HCT116 (cell line): ENCODE measurements at regions not wholly inside any gene's neighbourhood (a gene's known extent, or its start where the extent isn't known, plus 50 kb on each side); places are given as distances from the start of the nearest gene placed in this dataset.
A peak's percentile ranks its signal among the peaks of the same experiment; 100 is the strongest.

Source experiments
- ATAC-seq: fragments of 200-7000 bp; cut with Tn5 transposase; 2 replicates; pipeline ENCODE4 v1.9.1; 2020; ENCODE audit warnings: mild to moderate bottlenecking, moderate library complexity
- BruUV-seq: library from RNA; stranded (reverse); fragments of 400-500 nt; replicated peaks from 2 replicates; lab custom pipeline; 2021; lab: Mats Ljungman, UMichigan
- CTCF ChIA-PET: fragments of 300-600 bp; sonication (Branson Sonifier 250); formaldehyde crosslinking; loops from one replicate; lab custom pipeline; 2021; ENCODE audit warnings: antibody characterized with exemption; lab: Charles Lee
- POLR2A ChIA-PET: fragments of 300-600, 350-600 bp; sonication (Branson Sonifier 250); formaldehyde crosslinking; loops from one replicate; lab custom pipeline; 2021; ENCODE audit warnings: antibody characterized with exemption; lab: Charles Lee
- RAD21 ChIA-PET, 2 experiments: fragments of 300-600 bp; sonication (Branson Sonifier 250); formaldehyde crosslinking; loops; one replicate each; lab custom pipeline; 2023; ENCODE audit warnings: low total read pairs in 2 of 2; ENCODE audit not compliant: uncharacterized antibody in 2 of 2, unreplicated experiment in 2 of 2, low non-redundant PET in 1 of 2; lab: Charles Lee
- DNase-seq: peaks from one replicate; pipeline ENCODE4 v3.0.0-alpha.2; 2010; ENCODE audit warnings: low read depth, low spot score
- H2AFZ ChIP-seq: fragments of 200-600 bp; shearing (Covaris generic), sonication (generic); 2 replicates; pipeline ENCODE4 v1.6.1; 2017; ENCODE audit warnings: low read depth, mixed run types, mixed read lengths, antibody characterized with exemption, low read length; ENCODE audit not compliant: poor library complexity, severe bottlenecking
- H3K27ac ChIP-seq: 2 replicates; pipeline ENCODE4 v1.5.1; 2012; ENCODE audit warnings: low read depth, low read length
- H3K27me3 ChIP-seq: fragments of 200-600 bp; sonication (generic); 2 replicates; pipeline ENCODE4 v1.6.1; 2016; ENCODE audit warnings: mixed run types, low read length, mixed read lengths; ENCODE audit not compliant: insufficient read depth
- H3K36me3 ChIP-seq, 2 experiments: fragments of 200-500 bp in 1 of 2; fragments of 200-600 bp in 1 of 2; sonication (Bioruptor generic) in 1 of 2; sonication (generic) in 1 of 2; 2 replicates each; pipeline versions ENCODE4 v1.5.1 to v1.6.1; 2014 to 2016; ENCODE audit warnings: low read length in 2 of 2, inconsistent platforms in 1 of 2, mixed read lengths in 1 of 2, mixed run types in 1 of 2; ENCODE audit not compliant: insufficient read depth in 2 of 2, control insufficient read depth in 1 of 2
- H3K4me1 ChIP-seq, 2 experiments: fragments of 200-600 bp in 1 of 2; sonication (generic) in 1 of 2; 2 replicates each; pipeline versions ENCODE4 v1.5.1 to v1.6.1; 2012 to 2017; ENCODE audit warnings: low read length in 2 of 2, inconsistent platforms in 1 of 2, mild to moderate bottlenecking in 1 of 2, mixed read lengths in 1 of 2, mixed run types in 1 of 2, moderate library complexity in 1 of 2; ENCODE audit not compliant: insufficient read depth in 2 of 2, control insufficient read depth in 1 of 2
- H3K4me2 ChIP-seq: fragments of 200-600 bp; sonication (generic); 2 replicates; pipeline ENCODE4 v1.6.1; 2017; ENCODE audit warnings: mixed run types, low read length, mixed read lengths
- H3K4me3 ChIP-seq, 2 experiments: fragments of 200-600 bp in 1 of 2; sonication (generic) in 1 of 2; replicated peaks in 1 of 2; 2 replicates each; pipeline ENCODE4 v1.5.1; 2011 to 2016; ENCODE audit warnings: low read length in 2 of 2, control low read depth in 1 of 2, low read depth in 1 of 2, mild to moderate bottlenecking in 1 of 2, mixed read lengths in 1 of 2, mixed run types in 1 of 2
- H3K79me2 ChIP-seq: fragments of 200-600 bp; sonication (generic); 2 replicates; pipeline ENCODE4 v1.6.1; 2017; ENCODE audit warnings: mild to moderate bottlenecking, mixed run types, low read length, moderate library complexity, mixed read lengths; ENCODE audit not compliant: insufficient read depth
- H3K9ac ChIP-seq: fragments of 200-600 bp; sonication (generic); 2 replicates; pipeline ENCODE4 v1.6.1; 2016; ENCODE audit warnings: low read length, mixed read lengths
- H3K9me2 ChIP-seq: fragments of 200-600 bp; sonication (generic), shearing (Covaris generic); 2 replicates; pipeline ENCODE4 v1.6.1; 2017; ENCODE audit warnings: mixed run types, mild to moderate bottlenecking, moderate library complexity; ENCODE audit not compliant: insufficient read depth
- H3K9me3 ChIP-seq, 2 experiments: fragments of 200-500 bp in 1 of 2; fragments of 200-600 bp in 1 of 2; sonication (Bioruptor generic) in 1 of 2; sonication (generic) in 1 of 2; 2 replicates each; pipeline ENCODE4 v1.6.1; 2014 to 2017; ENCODE audit warnings: low read length in 2 of 2, mixed read lengths in 2 of 2, inconsistent platforms in 1 of 2, low read depth in 1 of 2, mild to moderate bottlenecking in 1 of 2, mixed run types in 1 of 2, moderate library complexity in 1 of 2; ENCODE audit not compliant: control insufficient read depth in 1 of 2, insufficient read depth in 1 of 2
- H4K20me1 ChIP-seq: fragments of 200-600 bp; sonication (generic), shearing (Covaris generic); 2 replicates; pipeline ENCODE4 v1.6.1; 2017; ENCODE audit warnings: mixed run types, mild to moderate bottlenecking, moderate library complexity; ENCODE audit not compliant: insufficient read depth
- ATF3 ChIP-seq: IDR thresholded peaks from 2 replicates; pipeline ENCODE4 v1.6.1; 2012
- CBX3 ChIP-seq: IDR thresholded peaks from 2 replicates; pipeline ENCODE4 v1.6.1; 2012; ENCODE audit warnings: low read depth
- CEBPB ChIP-seq: IDR thresholded peaks from 2 replicates; pipeline ENCODE4 v1.6.1; 2012; ENCODE audit warnings: low read depth
- CTCF ChIP-seq, 3 experiments: fragments of 200-600 bp in 1 of 3; sonication (generic) in 1 of 3; IDR thresholded peaks in 2 of 3; conservative IDR thresholded peaks in 1 of 3; 2 replicates each; pipeline ENCODE4 v1.5.1; 2012 to 2017; ENCODE audit warnings: low read depth in 2 of 3, low read length in 2 of 3, antibody characterized with exemption in 1 of 3, borderline replicate concordance in 1 of 3, control low read depth in 1 of 3, mild to moderate bottlenecking in 1 of 3, mixed read lengths in 1 of 3, mixed run types in 1 of 3, moderate library complexity in 1 of 3; ENCODE audit not compliant: insufficient read depth in 1 of 3
- EGR1 ChIP-seq: IDR thresholded peaks from 2 replicates; pipeline ENCODE4 v1.6.1; 2012; ENCODE audit warnings: low read depth
- EZH2phosphoT487 ChIP-seq: fragments of 200-600 bp; IDR thresholded peaks from 2 replicates; pipeline ENCODE4 v1.6.1; 2018; ENCODE audit warnings: antibody characterized with exemption, borderline replicate concordance
- JUND ChIP-seq: IDR thresholded peaks from 2 replicates; pipeline ENCODE4 v1.6.1; 2012
- MAX ChIP-seq: IDR thresholded peaks from 2 replicates; pipeline ENCODE4 v1.6.1; 2012
- POLR2AphosphoS5 ChIP-seq: IDR thresholded peaks from 2 replicates; pipeline ENCODE4 v1.6.1; 2011; ENCODE audit warnings: mild to moderate bottlenecking, low read depth, low read length, moderate library complexity
- RAD21 ChIP-seq: IDR thresholded peaks from 2 replicates; pipeline ENCODE4 v1.6.1; 2012; ENCODE audit warnings: low read depth, mild to moderate bottlenecking
- SP1 ChIP-seq: IDR thresholded peaks from 2 replicates; pipeline ENCODE4 v1.6.1; 2012; ENCODE audit warnings: low read depth
- ZFX ChIP-seq: fragments of 450-650 bp; IDR thresholded peaks from 2 replicates; pipeline ENCODE4 v1.6.1; 2017
- ZNF274 ChIP-seq: fragments of 200-500 bp; sonication (Bioruptor generic); IDR thresholded peaks from 2 replicates; pipeline ENCODE4 v1.6.1; 2014; ENCODE audit warnings: mild to moderate bottlenecking, low read depth, low read length, inconsistent platforms
- intact Hi-C: fragments of 100-400 bp; cut with micrococcal nuclease; formaldehyde crosslinking; loops from 2 replicates; pipeline ENCODE4 v1.10.0; 2022

- POLR2A ChIA-PET = no interaction called here
- Histone ChIP-seq H3K36me3 (no peaks in the 10 kb centered on the region), H3K4me2 (no peak overlapping the region), H3K9me2 (no peaks in the 10 kb centered on the region), H2AFZ (no peak overlapping the region), H4K20me1 (no peaks in the 10 kb centered on the region), H3K9me3 (no peaks in the 10 kb centered on the region), H3K27me3 (no peaks in the 10 kb centered on the region), H3K27ac (no peak overlapping the region)
- no TSS peak for BruUV-seq
- ATAC-seq = no peak
- CTCF ChIA-PET = no interaction called here
- TF ChIP-seq EZH2phosphoT487 = no peak
- no peak for TF ChIP-seq ZFX
- no peak for TF ChIP-seq POLR2AphosphoS5
- no peak for TF ChIP-seq ZNF274
- no peak for TF ChIP-seq CEBPB
- no peak for TF ChIP-seq RAD21
- no peak for TF ChIP-seq ATF3
- TF ChIP-seq, all 23 proteins: peak for 0
- RAD21 ChIA-PET = no interaction called here
- Histone ChIP-seq H3K4me3 (no peak overlapping the region), H3K4me1 (peaks cover 0 to 5% of the 10 kb centered on the region in 2 experiments; a peak in 1 of 4 replicates), H3K79me2 (no peaks in the 10 kb centered on the region), H3K9ac (no peak overlapping the region)
- intact Hi-C loops = loop anchor here (5.0 to 10.0 kb wide), 2 partner anchors 195 to 468 kb away; no protein-coding TSS in a partner anchor
- DNase-seq = no peak
Measured at GRCh38 chr3:190227064-190227463, 95.2 kb downstream of the CLDN1 start.

GRCh38 chr3:190224863-190225692, 97.2 kb downstream of the CLDN1 start:
- no peaks in the 10 kb centered on the region for H3K36me3 ChIP-seq
- ChIA-PET POLR2A (no interaction called here), RAD21 (no interaction called here), CTCF (interaction anchor here (0.7 to 3.1 kb wide), 12 partner anchors 10 to 472 kb away, joined by 3 to 20 read pairs (median 5); partner anchors contain the start of gene CLDN1)
- H3K4me1 ChIP-seq = peaks cover 0 to 2% of the 10 kb centered on the region in 2 experiments; a peak in 1 of 4 replicates
- H3K9me2 ChIP-seq = no peaks in the 10 kb centered on the region
- no peaks in the 10 kb centered on the region for H3K79me2 ChIP-seq
- no peaks in the 10 kb centered on the region for H4K20me1 ChIP-seq
- ATAC-seq (peak; percentile 72), DNase-seq (peak; percentile 10)
- no peak overlapping the region for H3K4me2 ChIP-seq
- no peak overlapping the region for H3K4me3 ChIP-seq
- no peaks in the 10 kb centered on the region for H3K9me3 ChIP-seq
- H3K27me3 ChIP-seq = no peaks in the 10 kb centered on the region
- intact Hi-C loops = loop anchor here (1.0 to 10.0 kb wide), 4 partner anchors 97 to 470 kb away; partner anchors contain the start of gene CLDN1
- H2AFZ ChIP-seq = peak overlapping the region; percentile 65
- H3K27ac ChIP-seq = no peak overlapping the region
- H3K9ac ChIP-seq = no peak overlapping the region
- BruUV-seq = no TSS peak
- no peak for TF ChIP-seq EZH2phosphoT487
- no peak for TF ChIP-seq ZNF274
- TF ChIP-seq JUND = no peak
- no peak for TF ChIP-seq ATF3
- no peak for TF ChIP-seq SP1
- TF ChIP-seq CEBPB = no peak
- TF ChIP-seq EGR1 = no peak
- TF ChIP-seq CBX3 = no peak
- TF ChIP-seq POLR2AphosphoS5 = no peak
- TF ChIP-seq CTCF (IDR thresholded peaks at IDR 0.05 in 2 of 3, conservative IDR thresholded peaks at IDR 0.05 in 1 of 3; ENCODE audit: borderline replicate concordance in 1 of 3, insufficient read depth in 1 of 3, low read depth in 2 of 3, low read length in 2 of 3) = peak; percentile 31 to 55 (median 52); a peak in 3 of 6 replicates
- peak; percentile 71 for TF ChIP-seq RAD21
- no peak for TF ChIP-seq MAX
